ENCODE measurements at regions not wholly inside any gene's neighbourhood (a gene's known extent, or its start where the extent isn't known, plus 50 kb on each side); places are given as distances from the start of the nearest gene placed in this dataset.
A peak's percentile ranks its signal among the peaks of the same experiment; 100 is the strongest.

- no peak for DNase-seq
These were observed 51.0 kb upstream of the L3MBTL3 start for GRCh38 chr6:129967427-129967826.

GRCh38 chr6:129966125-129966524 is 52.3 kb upstream of the L3MBTL3 start:
- no peak for DNase-seq

GRCh38 chr6:129965096-129965495 is 53.3 kb upstream of the L3MBTL3 start:
- no peak for DNase-seq

GRCh38 chr6:129959358-129959930 is 58.9 kb upstream of the L3MBTL3 start:
- no peak for DNase-seq

GRCh38 chr6:129957941-129958898 is 60.2 kb upstream of the L3MBTL3 start:
- no peak for DNase-seq

GRCh38 chr6:129955584-129955983 is 62.8 kb upstream of the L3MBTL3 start:
- DNase-seq, result no peak

GRCh38 chr6:129954749-129955431 is 63.5 kb upstream of the L3MBTL3 start:
- no peak for DNase-seq

GRCh38 chr6:129947797-129948196 is 70.6 kb upstream of the L3MBTL3 start:
- no peak for DNase-seq

GRCh38 chr6:129946439-129947140 is 71.8 kb upstream of the L3MBTL3 start:
- no peak for DNase-seq

- no peak for DNase-seq
These were observed 74.6 kb upstream of the L3MBTL3 start for GRCh38 chr6:129943637-129944271.

GRCh38 chr6:129940454-129941195 is 77.8 kb upstream of the L3MBTL3 start:
- no peak for DNase-seq

- DNase-seq, result no peak
These were observed 77.3 kb upstream of the TMEM244 start for GRCh38 chr6:129938249-129939020.

- peak; percentile 12 for DNase-seq
These were observed 75.4 kb upstream of the TMEM244 start for GRCh38 chr6:129936329-129937165.

GRCh38 chr6:129932321-129932720 is 71.2 kb upstream of the TMEM244 start:
- DNase-seq, result no peak

- no peak for DNase-seq
These were observed 68.3 kb upstream of the TMEM244 start for GRCh38 chr6:129929433-129929832.

GRCh38 chr6:129923530-129924250 is 62.6 kb upstream of the TMEM244 start:
- DNase-seq, result no peak

- DNase-seq, result no peak
These were observed 60.2 kb upstream of the TMEM244 start for GRCh38 chr6:129921169-129921817.

GRCh38 chr6:129920103-129920798 is 59.1 kb upstream of the TMEM244 start:
- DNase-seq, result no peak

Data from NK-92 treated with Interleukin-12 subunit alpha and Interleukin-12 subunit beta, amount 100 ng/mL, for 24 hours (cell line).